ENCODE measurements at regions not wholly inside any gene's neighbourhood (a gene's known extent, or its start where the extent isn't known, plus 50 kb on each side); places are given as distances from the start of the nearest gene placed in this dataset.

- Histone ChIP-seq H3K27ac (no peak overlapping the region), H3K27me3 (replicated peaks) (no peaks in the 10 kb centered on the region), H3K36me3 (replicated peaks) (no peaks in the 10 kb centered on the region), H3K4me3 (ENCODE audit: low read depth, low read length) (no peak overlapping the region)
- DNase-seq, result no peak
- in situ Hi-C loops (cut with HindIII; ENCODE audit: low pct_ligation_motif_present, low sequenced_read_pairs), result no loop called here
- TF ChIP-seq, protein P1, sequence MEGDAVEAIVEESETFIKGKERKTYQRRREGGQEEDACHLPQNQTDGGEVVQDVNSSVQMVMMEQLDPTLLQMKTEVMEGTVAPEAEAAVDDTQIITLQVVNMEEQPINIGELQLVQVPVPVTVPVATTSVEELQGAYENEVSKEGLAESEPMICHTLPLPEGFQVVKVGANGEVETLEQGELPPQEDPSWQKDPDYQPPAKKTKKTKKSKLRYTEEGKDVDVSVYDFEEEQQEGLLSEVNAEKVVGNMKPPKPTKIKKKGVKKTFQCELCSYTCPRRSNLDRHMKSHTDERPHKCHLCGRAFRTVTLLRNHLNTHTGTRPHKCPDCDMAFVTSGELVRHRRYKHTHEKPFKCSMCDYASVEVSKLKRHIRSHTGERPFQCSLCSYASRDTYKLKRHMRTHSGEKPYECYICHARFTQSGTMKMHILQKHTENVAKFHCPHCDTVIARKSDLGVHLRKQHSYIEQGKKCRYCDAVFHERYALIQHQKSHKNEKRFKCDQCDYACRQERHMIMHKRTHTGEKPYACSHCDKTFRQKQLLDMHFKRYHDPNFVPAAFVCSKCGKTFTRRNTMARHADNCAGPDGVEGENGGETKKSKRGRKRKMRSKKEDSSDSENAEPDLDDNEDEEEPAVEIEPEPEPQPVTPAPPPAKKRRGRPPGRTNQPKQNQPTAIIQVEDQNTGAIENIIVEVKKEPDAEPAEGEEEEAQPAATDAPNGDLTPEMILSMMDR (IDR thresholded peaks at IDR 0.05; ENCODE audit: low read depth, low read length, missing control alignments), result no peak
Measured at GRCh38 chr2:235406430-235406829, 87.4 kb upstream of the AGAP1 start.

DNA sequence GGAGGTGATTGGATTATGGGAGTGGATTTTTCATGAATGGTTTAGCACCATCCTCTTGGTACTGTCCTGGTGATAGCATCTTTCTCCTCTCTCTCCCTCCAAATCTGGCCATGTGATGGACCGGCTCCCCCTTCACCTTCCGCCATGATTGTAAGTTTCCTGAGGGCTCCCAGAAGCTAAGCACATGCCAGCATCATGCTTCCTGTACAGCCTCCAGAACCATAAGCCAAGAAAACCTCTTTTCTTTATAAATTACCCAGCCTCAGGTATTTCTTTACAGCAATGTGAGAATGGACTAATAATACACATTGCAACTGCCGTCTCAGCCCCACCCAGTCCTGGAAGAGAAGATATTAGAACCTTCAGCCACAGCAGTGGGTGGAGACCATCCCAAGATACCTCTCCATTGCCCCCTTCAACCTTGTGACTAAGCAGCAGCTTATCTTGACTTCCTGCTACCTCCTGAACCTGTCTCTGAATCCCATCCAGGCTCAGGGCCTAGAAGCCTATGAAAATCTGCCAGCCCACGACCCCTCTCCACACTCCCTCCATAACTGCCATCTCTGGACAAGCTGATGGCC lies 81.8 kb upstream of the AGAP1 start:
- TF ChIP-seq, protein P1 (IDR thresholded peaks at IDR 0.05; ENCODE audit: low read depth, low read length, missing control alignments), result no peak
- no peaks in the 10 kb centered on the region for H3K36me3 ChIP-seq (replicated peaks)
- no peaks in the 10 kb centered on the region for H3K27me3 ChIP-seq (replicated peaks)
- no peak overlapping the region for H3K4me3 ChIP-seq (ENCODE audit: low read depth, low read length)
- in situ Hi-C loops (cut with HindIII; ENCODE audit: low pct_ligation_motif_present, low sequenced_read_pairs), result no loop called here
- H3K27ac ChIP-seq, result no peak overlapping the region
- DNase-seq, result no peak

DNA sequence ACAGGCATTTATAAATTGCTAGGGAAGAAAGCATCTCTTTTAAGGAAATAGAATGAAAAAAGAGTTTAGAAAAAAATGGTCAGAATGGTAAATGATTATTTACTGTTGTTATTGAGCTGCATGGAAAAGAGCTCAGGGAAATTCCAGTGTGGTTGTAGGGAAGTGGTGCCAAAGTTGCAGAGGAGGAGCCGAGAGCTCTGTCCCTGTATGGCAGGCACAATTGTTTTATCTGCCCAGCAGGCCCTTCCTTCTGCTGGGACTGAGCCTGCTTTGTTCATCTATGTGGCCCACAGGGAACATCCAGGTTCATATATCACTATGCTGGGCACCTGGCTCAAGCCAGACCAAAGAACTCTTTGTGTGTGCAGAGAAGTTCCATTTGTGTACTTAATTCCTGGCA lies 80.8 kb upstream of the AGAP1 start:
- Histone ChIP-seq H3K27ac (no peak overlapping the region), H3K36me3 (replicated peaks) (no peaks in the 10 kb centered on the region), H3K4me3 (ENCODE audit: low read depth, low read length) (no peak overlapping the region), H3K27me3 (replicated peaks) (no peaks in the 10 kb centered on the region)
- no peak for DNase-seq
- TF ChIP-seq, protein P1 (IDR thresholded peaks at IDR 0.05; ENCODE audit: low read depth, low read length, missing control alignments), result no peak
- in situ Hi-C loops (cut with HindIII; ENCODE audit: low pct_ligation_motif_present, low sequenced_read_pairs), result no loop called here

- TF ChIP-seq, protein P1 (IDR thresholded peaks at IDR 0.05; ENCODE audit: low read depth, low read length, missing control alignments), result no peak
- no peak for DNase-seq
- no peaks in the 10 kb centered on the region for H3K27me3 ChIP-seq (replicated peaks)
- no peaks in the 10 kb centered on the region for H3K36me3 ChIP-seq (replicated peaks)
- in situ Hi-C loops (cut with HindIII; ENCODE audit: low pct_ligation_motif_present, low sequenced_read_pairs), result no loop called here
- H3K27ac ChIP-seq, result no peak overlapping the region
- no peak overlapping the region for H3K4me3 ChIP-seq (ENCODE audit: low read depth, low read length)
Measured at GRCh38 chr2:235414422-235414821, 79.4 kb upstream of the AGAP1 start.

- Histone ChIP-seq H3K4me3 (ENCODE audit: low read depth, low read length) (no peak overlapping the region), H3K27ac (peak overlapping the region; percentile 6), H3K27me3 (replicated peaks) (no peaks in the 10 kb centered on the region), H3K36me3 (replicated peaks) (no peaks in the 10 kb centered on the region)
- TF ChIP-seq, protein P1 (IDR thresholded peaks at IDR 0.05; ENCODE audit: low read depth, low read length, missing control alignments), result no peak
- in situ Hi-C loops (cut with HindIII; ENCODE audit: low pct_ligation_motif_present, low sequenced_read_pairs), result no loop called here
- peak; percentile 83 for DNase-seq
Measured at GRCh38 chr2:235416858-235417499, 76.9 kb upstream of the AGAP1 start.

GRCh38 chr2:235418918-235419317 lies 74.9 kb upstream of the AGAP1 start:
- no peak overlapping the region for H3K27ac ChIP-seq
- in situ Hi-C loops (cut with HindIII; ENCODE audit: low pct_ligation_motif_present, low sequenced_read_pairs), result no loop called here
- H3K27me3 ChIP-seq (replicated peaks), result no peaks in the 10 kb centered on the region
- H3K36me3 ChIP-seq (replicated peaks), result no peaks in the 10 kb centered on the region
- H3K4me3 ChIP-seq (ENCODE audit: low read depth, low read length), result no peak overlapping the region
- TF ChIP-seq, protein P1 (IDR thresholded peaks at IDR 0.05; ENCODE audit: low read depth, low read length, missing control alignments), result peak; percentile 14
- DNase-seq, result no peak

Measured in brain microvascular endothelial cell (primary cell).